ENCODE measurements at regions not wholly inside any gene's neighbourhood (a gene's known extent, or its start where the extent isn't known, plus 50 kb on each side); places are given as distances from the start of the nearest gene placed in this dataset.
"Not testable (repeated sequence)": the region's sequence is repeated elsewhere in the genome, so short reads cannot be mapped to it uniquely, and the experiment has no call there.

DNA sequence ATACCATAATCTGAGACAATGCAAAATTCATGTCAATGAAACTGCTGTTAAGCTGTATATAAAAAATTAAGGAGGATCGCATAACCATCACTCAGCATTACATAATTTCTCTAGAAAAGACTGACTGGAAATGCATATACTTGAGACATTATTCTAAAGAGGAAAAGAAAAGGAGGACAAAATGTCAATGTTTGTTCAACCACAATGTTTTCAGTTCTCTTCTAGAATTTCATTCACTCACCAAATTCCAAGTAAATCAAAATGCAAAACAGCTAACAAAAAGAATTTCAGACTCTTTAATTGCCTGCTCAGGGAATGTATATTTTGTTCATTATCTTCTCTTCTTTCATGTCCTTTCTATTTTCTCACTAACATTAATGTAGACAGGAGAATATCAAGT is 106.2 kb upstream of the CCDC28A start:
- no peak overlapping the region for H3K27ac ChIP-seq
- no peak for TF ChIP-seq CTCF (IDR thresholded peaks at IDR 0.05)
- TF ChIP-seq POLR2AphosphoS5 (IDR thresholded peaks at IDR 0.05), result no peak
- TF ChIP-seq POLR2A (IDR thresholded peaks at IDR 0.05), result no peak
- TF ChIP-seq EP300 (IDR thresholded peaks at IDR 0.05), result no peak
- WGBS, result 86% methylated on average over 1 of the region's 1 CpG
- H3K36me3 ChIP-seq, result no peaks in the 10 kb centered on the region
- no peak for DNase-seq (ENCODE audit: low spot score in 2 of 2)
- H3K4me3 ChIP-seq, result no peak overlapping the region
- H3K27me3 ChIP-seq, result no peaks in the 10 kb centered on the region
- peaks cover 3% of the 10 kb centered on the region for H3K4me1 ChIP-seq
- H3K9me3 ChIP-seq, result no peaks in the 10 kb centered on the region

- Histone ChIP-seq H3K4me1 (no peaks in the 10 kb centered on the region), H3K36me3 (no peaks in the 10 kb centered on the region), H3K4me3 (no peak overlapping the region), H3K27ac (no peak overlapping the region), H3K9me3 (no peaks in the 10 kb centered on the region), H3K27me3 (no peaks in the 10 kb centered on the region)
- DNase-seq (ENCODE audit: low spot score in 2 of 2), result no peak
- TF ChIP-seq CTCF (IDR thresholded peaks at IDR 0.05) (no peak), EP300 (IDR thresholded peaks at IDR 0.05) (no peak), POLR2AphosphoS5 (IDR thresholded peaks at IDR 0.05) (no peak), POLR2A (IDR thresholded peaks at IDR 0.05) (no peak)
- 80% methylated on average over 4 of the region's 4 CpGs for WGBS
Measured at GRCh38 chr6:138671351-138671750, 102.2 kb upstream of the CCDC28A start.

- no peaks in the 10 kb centered on the region for H3K9me3 ChIP-seq
- H3K27ac ChIP-seq, result no peak overlapping the region
Measured at GRCh38 chr6:138673346-138674014, 100.1 kb upstream of the CCDC28A start.

DNA sequence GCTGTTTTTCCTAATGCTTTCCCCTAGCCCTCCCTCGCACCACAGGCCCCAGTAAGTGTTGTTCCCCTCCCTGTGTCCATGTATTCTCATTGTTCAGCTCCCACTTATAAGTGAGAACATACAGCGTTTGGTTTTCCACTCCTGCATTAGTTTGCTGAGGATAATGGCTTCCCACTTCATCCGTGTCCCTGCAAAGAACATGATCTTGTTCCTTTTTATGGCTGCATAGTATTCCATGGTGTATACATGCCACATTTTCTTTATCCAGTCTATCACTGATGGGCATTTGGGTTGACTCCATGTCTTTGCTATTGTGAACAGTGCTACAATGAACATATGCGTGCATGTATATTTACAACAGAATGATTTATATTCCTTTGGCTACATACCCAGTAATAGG is 99.1 kb upstream of the CCDC28A start:
- 71% methylated on average over 4 of the region's 4 CpGs for WGBS
- H3K9me3 ChIP-seq; H3K4me3 ChIP-seq; H3K27me3 ChIP-seq; DNase-seq (ENCODE audit: low spot score in 2 of 2); H3K4me1 ChIP-seq; H3K36me3 ChIP-seq; H3K27ac ChIP-seq: not testable (repeated sequence)

More at GRCh38 chr6:138673346-138674014, 100.1 kb upstream of the CCDC28A start:
- TF ChIP-seq CTCF (IDR thresholded peaks at IDR 0.05), result no peak
- no peak for TF ChIP-seq EP300 (IDR thresholded peaks at IDR 0.05)
- TF ChIP-seq POLR2AphosphoS5 (IDR thresholded peaks at IDR 0.05), result no peak
- TF ChIP-seq POLR2A (IDR thresholded peaks at IDR 0.05), result no peak
- 20% methylated on average over 2 of the region's 2 CpGs for WGBS
- Histone ChIP-seq H3K4me1 (no peaks in the 10 kb centered on the region), H3K27me3 (no peaks in the 10 kb centered on the region), H3K36me3 (no peaks in the 10 kb centered on the region), H3K4me3 (no peak overlapping the region)
- DNase-seq (ENCODE audit: low spot score in 2 of 2), result no peak

- no peak for DNase-seq (ENCODE audit: low spot score in 2 of 2)
- Histone ChIP-seq H3K36me3 (no peaks in the 10 kb centered on the region), H3K4me3 (no peak overlapping the region), H3K4me1 (no peaks in the 10 kb centered on the region), H3K27me3 (no peaks in the 10 kb centered on the region), H3K9me3 (no peaks in the 10 kb centered on the region), H3K27ac (no peak overlapping the region)
- WGBS, result 74% methylated on average over 6 of the region's 6 CpGs
- TF ChIP-seq CTCF (IDR thresholded peaks at IDR 0.05) (no peak), POLR2AphosphoS5 (IDR thresholded peaks at IDR 0.05) (no peak), POLR2A (IDR thresholded peaks at IDR 0.05) (no peak), EP300 (IDR thresholded peaks at IDR 0.05) (no peak)
Measured at GRCh38 chr6:138677538-138677937, 96.0 kb upstream of the CCDC28A start.

- Histone ChIP-seq H3K9me3 (no peaks in the 10 kb centered on the region), H3K4me3 (no peak overlapping the region)
- no peak for TF ChIP-seq POLR2AphosphoS5 (IDR thresholded peaks at IDR 0.05)
- no peak for TF ChIP-seq CTCF (IDR thresholded peaks at IDR 0.05)
- TF ChIP-seq POLR2A (IDR thresholded peaks at IDR 0.05), result no peak
- TF ChIP-seq EP300 (IDR thresholded peaks at IDR 0.05), result no peak
Measured at GRCh38 chr6:138678168-138678567, 95.4 kb upstream of the CCDC28A start.

More at GRCh38 chr6:138678168-138678567, 95.4 kb upstream of the CCDC28A start:
- no peaks in the 10 kb centered on the region for H3K27me3 ChIP-seq
- H3K4me1 ChIP-seq, result peaks cover 5% of the 10 kb centered on the region
- no peaks in the 10 kb centered on the region for H3K36me3 ChIP-seq
- DNase-seq (ENCODE audit: low spot score in 2 of 2), result no peak
- no peak overlapping the region for H3K27ac ChIP-seq

All from suprapubic skin (tissue), 4 donors.